Caco-2 (cell line): ENCODE measurements at regions not wholly inside any gene's neighbourhood (a gene's known extent, or its start where the extent isn't known, plus 50 kb on each side); places are given as distances from the start of the nearest gene placed in this dataset.

Source experiments
- BruUV-seq: library from RNA; stranded (reverse); fragments of 400-500 nt; replicated peaks from 2 replicates; lab custom pipeline; 2021; lab: Mats Ljungman, UMichigan
- CTCF ChIA-PET: fragments of 300-600 bp; sonication (Branson Sonifier 250); formaldehyde crosslinking; loops from one replicate; lab custom pipeline; 2022; ENCODE audit warnings: antibody characterized with exemption; lab: Charles Lee
- POLR2A ChIA-PET: fragments of 300-600 bp; sonication (Branson Sonifier 250); formaldehyde crosslinking; loops from one replicate; lab custom pipeline; 2022; ENCODE audit warnings: antibody characterized with exemption; lab: Charles Lee
- DNase-seq, 2 experiments: peaks; one replicate each; pipeline versions ENCODE4 v3.0.0 to v3.0.0-alpha.2; 2020 to 2022
- H3K27me3 ChIP-seq: replicated peaks from 2 replicates; pipeline ENCODE4 v1.6.0; 2011; ENCODE audit warnings: low read length; ENCODE audit not compliant: control insufficient read depth, insufficient read depth
- H3K36me3 ChIP-seq: 2 replicates; pipeline ENCODE4 v1.5.1; 2011; ENCODE audit warnings: low read length; ENCODE audit not compliant: control insufficient read depth, insufficient read depth
- H3K4me1 ChIP-seq: fragments of 250-450 bp; sonication (Bioruptor Pico); 2 replicates; pipeline ENCODE4 v1.5.1; 2020; ENCODE audit warnings: mild to moderate bottlenecking
- H3K4me3 ChIP-seq: 2 replicates; pipeline ENCODE4 v1.5.1; 2011; ENCODE audit warnings: low read depth, mild to moderate bottlenecking, control low read depth, low read length
- H3K9me3 ChIP-seq: fragments of 250-450 bp; sonication (Bioruptor Pico); 2 replicates; pipeline ENCODE4 v1.5.1; 2020; ENCODE audit warnings: mild to moderate bottlenecking, moderate library complexity
- H3K27ac Mint-ChIP-seq: one replicate; pipeline ENCODE4 v1.8.0; 2022; ENCODE audit warnings: mixed read lengths; ENCODE audit not compliant: unreplicated experiment
- H3K27me3 Mint-ChIP-seq: one replicate; pipeline ENCODE4 v1.8.0; 2022; ENCODE audit warnings: mixed read lengths; ENCODE audit not compliant: insufficient read depth, unreplicated experiment
- H3K36me3 Mint-ChIP-seq: one replicate; pipeline ENCODE4 v1.8.0; 2022; ENCODE audit warnings: mild to moderate bottlenecking, mixed read lengths; ENCODE audit not compliant: insufficient read depth, unreplicated experiment
- H3K4me1 Mint-ChIP-seq: one replicate; pipeline ENCODE4 v1.8.0; 2022; ENCODE audit warnings: low read depth, mixed read lengths; ENCODE audit not compliant: unreplicated experiment
- H3K4me3 Mint-ChIP-seq: one replicate; pipeline ENCODE4 v1.8.0; 2022; ENCODE audit warnings: mild to moderate bottlenecking, moderate library complexity, mixed read lengths; ENCODE audit not compliant: unreplicated experiment
- H3K9me3 Mint-ChIP-seq: one replicate; pipeline ENCODE4 v1.8.0; 2022; ENCODE audit warnings: mixed read lengths; ENCODE audit not compliant: unreplicated experiment
- intact Hi-C: fragments of 100-400 bp; cut with micrococcal nuclease; formaldehyde crosslinking; loops from one replicate; pipeline ENCODE4 v1.10.0; 2022; ENCODE audit not compliant: unreplicated experiment
- TF ChIP-seq, protein P1 (sequence below), 2 experiments: fragments of 200-600 bp in 1 of 2; IDR thresholded peaks; 1 replicate in 1 of 2; 2 replicates in 1 of 2; pipeline versions ENCODE4 v1.5.1 to v1.8.0; 2011 to 2022; ENCODE audit warnings: antibody characterized with exemption in 1 of 2, control low read depth in 1 of 2, inconsistent platforms in 1 of 2, low read depth in 1 of 2, low read length in 1 of 2, mild to moderate bottlenecking in 1 of 2, moderate library complexity in 1 of 2; ENCODE audit not compliant: insufficient read depth in 1 of 2, severe bottlenecking in 1 of 2, unreplicated experiment in 1 of 2

DNA sequence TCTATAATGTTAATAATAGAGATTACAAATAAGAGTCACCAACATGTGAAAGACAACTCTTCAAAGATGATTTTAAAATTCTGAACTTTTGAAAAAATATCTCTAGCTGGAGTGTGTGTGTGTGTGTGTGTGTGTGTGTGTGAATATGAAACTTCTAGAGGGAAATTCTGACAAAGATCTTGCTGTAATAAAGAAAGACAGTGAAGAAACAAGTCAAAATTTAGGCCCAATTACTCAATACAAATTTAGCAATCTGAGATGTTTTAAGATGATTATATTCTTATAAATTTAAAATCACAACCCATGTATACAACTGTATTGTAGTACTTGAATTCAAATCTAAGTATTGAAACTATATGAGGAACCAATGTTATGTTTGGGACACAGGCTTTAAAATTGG is 57.2 kb upstream of the UGP2 start:
- Histone ChIP-seq H3K4me3 (no peak overlapping the region), H3K27me3 (no peaks in the 10 kb centered on the region), H3K36me3 (no peaks in the 10 kb centered on the region), H3K4me1 (no peaks in the 10 kb centered on the region), H3K9me3 (no peaks in the 10 kb centered on the region)
- DNase-seq: no peak
- Mint-ChIP-seq H3K4me1 (no peaks in the 10 kb centered on the region), H3K9me3 (no peaks in the 10 kb centered on the region), H3K4me3 (no peak overlapping the region), H3K27ac (no peak overlapping the region), H3K27me3 (no peaks in the 10 kb centered on the region), H3K36me3 (no peaks in the 10 kb centered on the region)
- CTCF ChIA-PET: no interaction called here
- TF ChIP-seq, protein P1, sequence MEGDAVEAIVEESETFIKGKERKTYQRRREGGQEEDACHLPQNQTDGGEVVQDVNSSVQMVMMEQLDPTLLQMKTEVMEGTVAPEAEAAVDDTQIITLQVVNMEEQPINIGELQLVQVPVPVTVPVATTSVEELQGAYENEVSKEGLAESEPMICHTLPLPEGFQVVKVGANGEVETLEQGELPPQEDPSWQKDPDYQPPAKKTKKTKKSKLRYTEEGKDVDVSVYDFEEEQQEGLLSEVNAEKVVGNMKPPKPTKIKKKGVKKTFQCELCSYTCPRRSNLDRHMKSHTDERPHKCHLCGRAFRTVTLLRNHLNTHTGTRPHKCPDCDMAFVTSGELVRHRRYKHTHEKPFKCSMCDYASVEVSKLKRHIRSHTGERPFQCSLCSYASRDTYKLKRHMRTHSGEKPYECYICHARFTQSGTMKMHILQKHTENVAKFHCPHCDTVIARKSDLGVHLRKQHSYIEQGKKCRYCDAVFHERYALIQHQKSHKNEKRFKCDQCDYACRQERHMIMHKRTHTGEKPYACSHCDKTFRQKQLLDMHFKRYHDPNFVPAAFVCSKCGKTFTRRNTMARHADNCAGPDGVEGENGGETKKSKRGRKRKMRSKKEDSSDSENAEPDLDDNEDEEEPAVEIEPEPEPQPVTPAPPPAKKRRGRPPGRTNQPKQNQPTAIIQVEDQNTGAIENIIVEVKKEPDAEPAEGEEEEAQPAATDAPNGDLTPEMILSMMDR (IDR thresholded peaks at IDR 0.05; ENCODE audit: insufficient read depth in 1 of 2, low read depth in 1 of 2, low read length in 1 of 2, severe bottlenecking in 1 of 2, unreplicated experiment in 1 of 2): no peak
- BruUV-seq: no TSS peak
- POLR2A ChIA-PET: no interaction called here
- intact Hi-C loops: no loop called here

DNA sequence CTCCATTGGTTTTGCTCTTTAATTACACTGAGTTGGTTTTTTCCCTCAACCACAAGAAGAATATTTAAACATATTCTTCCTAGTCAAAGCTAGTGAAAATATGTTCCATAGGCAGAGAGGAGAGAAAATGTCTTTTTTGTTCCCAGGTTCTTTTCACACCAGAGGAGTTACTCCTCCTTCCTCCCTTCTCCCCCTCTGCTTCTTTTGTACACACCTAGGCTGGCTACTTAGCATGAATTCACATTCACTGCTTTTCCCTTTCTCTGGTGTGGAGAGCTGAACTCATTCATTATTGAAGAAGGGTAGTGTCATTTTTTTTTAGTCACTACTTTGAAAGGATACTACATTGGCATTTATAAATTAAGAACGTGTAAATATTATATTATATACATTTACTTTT is 56.6 kb upstream of the UGP2 start:
- no peaks in the 10 kb centered on the region for H3K9me3 Mint-ChIP-seq
- H3K4me1 Mint-ChIP-seq: peaks cover 3% of the 10 kb centered on the region
- TF ChIP-seq, protein P1 (IDR thresholded peaks at IDR 0.05; ENCODE audit: insufficient read depth in 1 of 2, low read depth in 1 of 2, low read length in 1 of 2, severe bottlenecking in 1 of 2, unreplicated experiment in 1 of 2): no peak
- no peak for DNase-seq
- Histone ChIP-seq H3K9me3 (no peaks in the 10 kb centered on the region), H3K4me1 (no peaks in the 10 kb centered on the region), H3K27me3 (no peaks in the 10 kb centered on the region), H3K4me3 (no peak overlapping the region), H3K36me3 (no peaks in the 10 kb centered on the region)
- intact Hi-C loops: no loop called here
- H3K27me3 Mint-ChIP-seq: no peaks in the 10 kb centered on the region
- ChIA-PET POLR2A (no interaction called here), CTCF (no interaction called here)
- no peak overlapping the region for H3K27ac Mint-ChIP-seq
- H3K4me3 Mint-ChIP-seq: no peak overlapping the region
- no TSS peak for BruUV-seq
- no peaks in the 10 kb centered on the region for H3K36me3 Mint-ChIP-seq

DNA sequence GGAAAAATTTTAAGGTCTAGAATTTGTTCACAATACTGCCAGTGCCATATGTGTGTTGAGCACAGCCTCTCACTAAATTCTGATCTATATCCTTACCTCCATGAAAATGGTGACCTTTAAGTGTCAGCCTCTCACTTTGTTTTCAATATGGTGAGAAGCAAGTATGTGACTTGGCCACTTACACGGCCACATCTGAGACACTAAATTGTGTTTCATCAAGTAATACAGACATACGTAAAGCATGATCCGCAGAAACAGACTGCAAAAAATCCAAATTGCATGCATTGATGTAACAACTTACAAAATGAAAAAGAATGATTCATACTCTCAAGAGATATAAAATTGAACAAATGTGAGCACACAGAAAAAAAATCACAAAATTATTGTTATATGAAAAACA is 55.2 kb upstream of the UGP2 start:
- DNase-seq: no peak
- no peaks in the 10 kb centered on the region for H3K27me3 ChIP-seq
- no peak overlapping the region for H3K4me3 ChIP-seq
- H3K9me3 Mint-ChIP-seq: no peaks in the 10 kb centered on the region
- H3K36me3 ChIP-seq: no peaks in the 10 kb centered on the region
- no TSS peak for BruUV-seq
- H3K4me1 ChIP-seq: no peaks in the 10 kb centered on the region; the same call in 1 of the 2 replicates
- intact Hi-C loops: no loop called here
- no peaks in the 10 kb centered on the region for H3K9me3 ChIP-seq
- H3K27me3 Mint-ChIP-seq: no peaks in the 10 kb centered on the region
- no peak overlapping the region for H3K27ac Mint-ChIP-seq
- no peaks in the 10 kb centered on the region for H3K36me3 Mint-ChIP-seq
- TF ChIP-seq, protein P1 (IDR thresholded peaks at IDR 0.05; ENCODE audit: insufficient read depth in 1 of 2, low read depth in 1 of 2, low read length in 1 of 2, severe bottlenecking in 1 of 2, unreplicated experiment in 1 of 2): no peak
- ChIA-PET POLR2A (no interaction called here), CTCF (no interaction called here)
- no peak overlapping the region for H3K4me3 Mint-ChIP-seq
- peaks cover 8% of the 10 kb centered on the region for H3K4me1 Mint-ChIP-seq
